ENCODE measurements at regions not wholly inside any gene's neighbourhood (a gene's known extent, or its start where the extent isn't known, plus 50 kb on each side); places are given as distances from the start of the nearest gene placed in this dataset.

- no peak overlapping the region for H3K27ac ChIP-seq
- TF ChIP-seq CTCF (conservative IDR thresholded peaks at IDR 0.05) (no peak), ZFX (IDR thresholded peaks at IDR 0.05) (no peak)
Measured at GRCh38 chr3:157660847-157661246, 157.6 kb upstream of the VEPH1 start.

GRCh38 chr3:157652366-157652765, 149.2 kb upstream of the VEPH1 start:
- TF ChIP-seq CTCF (conservative IDR thresholded peaks at IDR 0.05) (no peak), ZFX (IDR thresholded peaks at IDR 0.05) (no peak)
- H3K27ac ChIP-seq, result no peak overlapping the region

GRCh38 chr3:157650699-157651098, 147.5 kb upstream of the VEPH1 start:
- no peak for TF ChIP-seq CTCF (conservative IDR thresholded peaks at IDR 0.05)
- TF ChIP-seq ZFX (IDR thresholded peaks at IDR 0.05), result no peak

GRCh38 chr3:157650172-157650571, 147.0 kb upstream of the VEPH1 start:
- TF ChIP-seq CTCF (conservative IDR thresholded peaks at IDR 0.05), result no peak
- no peak for TF ChIP-seq ZFX (IDR thresholded peaks at IDR 0.05)

More at GRCh38 chr3:157650699-157651098, 147.5 kb upstream of the VEPH1 start:
- no peak overlapping the region for H3K27ac ChIP-seq

GRCh38 chr3:157649511-157649910, 146.3 kb upstream of the VEPH1 start:
- no peak overlapping the region for H3K27ac ChIP-seq
- TF ChIP-seq CTCF (conservative IDR thresholded peaks at IDR 0.05) (no peak), ZFX (IDR thresholded peaks at IDR 0.05) (no peak)

More at GRCh38 chr3:157650172-157650571, 147.0 kb upstream of the VEPH1 start:
- no peak overlapping the region for H3K27ac ChIP-seq

- no peak for TF ChIP-seq ZFX (IDR thresholded peaks at IDR 0.05)
- no peak for TF ChIP-seq CTCF (conservative IDR thresholded peaks at IDR 0.05)
Measured at GRCh38 chr3:157647820-157648219, 144.6 kb upstream of the VEPH1 start.

GRCh38 chr3:157639756-157640426, 136.7 kb upstream of the VEPH1 start:
- TF ChIP-seq CTCF (conservative IDR thresholded peaks at IDR 0.05) (no peak), ZFX (IDR thresholded peaks at IDR 0.05) (no peak)
- H3K27ac ChIP-seq, result no peak overlapping the region

More at GRCh38 chr3:157647820-157648219, 144.6 kb upstream of the VEPH1 start:
- H3K27ac ChIP-seq, result no peak overlapping the region
